Stimulated activated naive B cell treated with anti-CD40 and anti-IgM and Interleukin-4, amounts not matched to agents 10 μg/mL and 1 μg/mL and 100 μg/mL, for 72 hours (primary cell): ENCODE measurements at regions not wholly inside any gene's neighbourhood (a gene's known extent, or its start where the extent isn't known, plus 50 kb on each side); places are given as distances from the start of the nearest gene placed in this dataset.

Experiments used
- ATAC-seq, 2 donors: fragments of 150-1000 bp; cut with Tn5 transposase; replicated peaks; 2 replicates each; pipeline ENCODE4 v1.10.0; 2021; ENCODE audit warnings: moderate library complexity in 1 of 2
- DNase-seq: peaks from one replicate; pipeline ENCODE4 v3.0.0; 2021
- H3K27ac Mint-ChIP-seq: one replicate; pipeline ENCODE4 v1.8.0; 2022; ENCODE audit warnings: mild to moderate bottlenecking, mixed read lengths
- H3K27me3 Mint-ChIP-seq, 2 donors: one replicate each; pipeline ENCODE4 v1.8.0; 2022; ENCODE audit warnings: mixed read lengths in 2 of 2
- H3K36me3 Mint-ChIP-seq, 2 donors: one replicate each; pipeline ENCODE4 v1.8.0; 2022; ENCODE audit warnings: mixed read lengths in 2 of 2, mild to moderate bottlenecking in 1 of 2
- H3K4me1 Mint-ChIP-seq, 2 donors: one replicate each; pipeline ENCODE4 v1.8.0; 2022; ENCODE audit warnings: mixed read lengths in 2 of 2, mild to moderate bottlenecking in 1 of 2
- H3K4me3 Mint-ChIP-seq, 2 donors: one replicate each; pipeline ENCODE4 v1.8.0; 2022; ENCODE audit warnings: mild to moderate bottlenecking in 2 of 2, mixed read lengths in 2 of 2, moderate library complexity in 1 of 2
- H3K9me3 Mint-ChIP-seq, 2 donors: one replicate each; pipeline ENCODE4 v1.8.0; 2022; ENCODE audit warnings: mixed read lengths in 2 of 2, mild to moderate bottlenecking in 1 of 2

- Mint-ChIP-seq H3K9me3 (no peaks in the 10 kb centered on the region), H3K36me3 (no peaks in the 10 kb centered on the region), H3K4me1 (peaks cover 35 to 52% of the 10 kb centered on the region in 2 donors), H3K4me3 (peak overlapping the region; percentile 22 to 43), H3K27ac (peak overlapping the region; percentile 26), H3K27me3 (no peaks in the 10 kb centered on the region)
- DNase-seq, result peak; percentile 21
- peak; percentile 36 to 41 for ATAC-seq
Observed at GRCh38 chr3:27591312-27592210, 107.4 kb upstream of the SLC4A7 start.

GRCh38 chr3:27590437-27591298 is 106.5 kb upstream of the SLC4A7 start:
- DNase-seq, result peak; percentile 8
- ATAC-seq, result peak; percentile 79 to 84
- no peaks in the 10 kb centered on the region for H3K27me3 Mint-ChIP-seq
- H3K36me3 Mint-ChIP-seq, result no peaks in the 10 kb centered on the region
- H3K9me3 Mint-ChIP-seq, result no peaks in the 10 kb centered on the region
- H3K4me1 Mint-ChIP-seq, result peaks cover 29 to 43% of the 10 kb centered on the region in 2 donors
- peak overlapping the region; percentile 26 for H3K27ac Mint-ChIP-seq
- peak overlapping the region in 1 of 2 donors; percentile 43 for H3K4me3 Mint-ChIP-seq

- peak overlapping the region; percentile 6 for H3K27ac Mint-ChIP-seq
- ATAC-seq (no peak), DNase-seq (no peak)
- no peaks in the 10 kb centered on the region for H3K9me3 Mint-ChIP-seq
- no peaks in the 10 kb centered on the region for H3K36me3 Mint-ChIP-seq
- H3K4me3 Mint-ChIP-seq, result no peak overlapping the region
- H3K4me1 Mint-ChIP-seq, result peaks cover 26 to 38% of the 10 kb centered on the region in 2 donors
- no peaks in the 10 kb centered on the region for H3K27me3 Mint-ChIP-seq
Observed at GRCh38 chr3:27589795-27590194, 105.6 kb upstream of the SLC4A7 start.

GRCh38 chr3:27585429-27585828 is 101.2 kb upstream of the SLC4A7 start:
- ATAC-seq, result no peak
- no peak for DNase-seq

DNA sequence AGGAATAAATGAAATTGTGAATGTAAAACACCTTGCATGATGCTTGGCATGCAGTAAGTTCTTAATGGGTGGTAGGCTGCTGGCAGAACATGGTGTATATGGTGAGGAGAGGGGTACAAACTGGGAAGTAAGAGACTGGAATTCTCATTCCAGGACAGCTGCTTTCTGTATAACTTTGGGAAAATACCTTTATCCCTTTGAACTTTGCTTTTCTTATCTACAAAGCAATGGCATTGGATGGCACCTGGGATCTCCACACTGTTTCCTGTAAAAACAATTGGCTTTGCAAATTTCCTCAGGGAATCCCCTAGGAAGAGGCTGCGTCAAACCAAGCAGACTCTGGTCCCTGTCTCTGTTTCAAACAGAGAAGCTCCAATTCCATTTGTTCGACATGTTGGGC is 100.7 kb upstream of the SLC4A7 start:
- ATAC-seq (no peak), DNase-seq (no peak)
- H3K27ac Mint-ChIP-seq, result no peak overlapping the region
- H3K27me3 Mint-ChIP-seq, result no peaks in the 10 kb centered on the region
- H3K36me3 Mint-ChIP-seq, result no peaks in the 10 kb centered on the region
- H3K9me3 Mint-ChIP-seq, result no peaks in the 10 kb centered on the region
- H3K4me3 Mint-ChIP-seq, result no peak overlapping the region
- peaks cover 2 to 4% of the 10 kb centered on the region in 2 donors for H3K4me1 Mint-ChIP-seq

More at GRCh38 chr3:27585429-27585828, 101.2 kb upstream of the SLC4A7 start:
- Mint-ChIP-seq H3K4me3 (no peak overlapping the region), H3K36me3 (no peaks in the 10 kb centered on the region), H3K27me3 (no peaks in the 10 kb centered on the region), H3K27ac (no peak overlapping the region), H3K9me3 (no peaks in the 10 kb centered on the region), H3K4me1 (peaks cover 8 to 10% of the 10 kb centered on the region in 2 donors)

- Mint-ChIP-seq H3K9me3 (no peaks in the 10 kb centered on the region), H3K27me3 (no peaks in the 10 kb centered on the region), H3K36me3 (no peaks in the 10 kb centered on the region), H3K27ac (no peak overlapping the region), H3K4me1 (no peaks in the 10 kb centered on the region), H3K4me3 (no peak overlapping the region)
- DNase-seq (no peak), ATAC-seq (no peak)
Observed at GRCh38 chr3:27581852-27582251, 97.7 kb upstream of the SLC4A7 start.

DNA sequence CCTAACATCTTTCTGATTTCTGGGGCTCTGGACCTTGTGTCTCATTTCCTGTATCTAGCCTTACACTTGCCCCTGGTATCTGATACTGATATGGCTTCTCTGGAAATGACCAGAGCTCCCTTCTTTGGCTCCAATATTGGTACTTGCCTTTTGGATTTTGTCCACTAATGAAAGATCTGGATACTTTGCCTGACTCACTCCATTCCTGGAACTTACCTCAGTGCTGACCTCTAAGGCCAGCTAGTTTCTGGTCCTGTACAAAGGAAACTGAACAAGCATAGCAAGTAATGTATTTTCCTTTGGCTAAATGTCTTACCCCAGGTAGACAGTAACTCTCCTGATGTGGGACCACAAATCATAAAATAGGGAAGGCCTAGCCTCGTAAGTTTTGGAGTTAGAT is 93.8 kb upstream of the SLC4A7 start:
- H3K4me1 Mint-ChIP-seq, result no peaks in the 10 kb centered on the region
- DNase-seq, result no peak
- ATAC-seq, result no peak
- H3K27ac Mint-ChIP-seq, result no peak overlapping the region
- no peaks in the 10 kb centered on the region for H3K36me3 Mint-ChIP-seq
- H3K4me3 Mint-ChIP-seq, result no peak overlapping the region
- no peaks in the 10 kb centered on the region for H3K27me3 Mint-ChIP-seq
- no peaks in the 10 kb centered on the region for H3K9me3 Mint-ChIP-seq

- Mint-ChIP-seq H3K4me1 (no peaks in the 10 kb centered on the region), H3K27me3 (no peaks in the 10 kb centered on the region), H3K36me3 (no peaks in the 10 kb centered on the region), H3K9me3 (no peaks in the 10 kb centered on the region), H3K4me3 (no peak overlapping the region), H3K27ac (no peak overlapping the region)
- ATAC-seq, result no peak
- no peak for DNase-seq
Observed at GRCh38 chr3:27577504-27577903, 93.3 kb upstream of the SLC4A7 start.

DNA sequence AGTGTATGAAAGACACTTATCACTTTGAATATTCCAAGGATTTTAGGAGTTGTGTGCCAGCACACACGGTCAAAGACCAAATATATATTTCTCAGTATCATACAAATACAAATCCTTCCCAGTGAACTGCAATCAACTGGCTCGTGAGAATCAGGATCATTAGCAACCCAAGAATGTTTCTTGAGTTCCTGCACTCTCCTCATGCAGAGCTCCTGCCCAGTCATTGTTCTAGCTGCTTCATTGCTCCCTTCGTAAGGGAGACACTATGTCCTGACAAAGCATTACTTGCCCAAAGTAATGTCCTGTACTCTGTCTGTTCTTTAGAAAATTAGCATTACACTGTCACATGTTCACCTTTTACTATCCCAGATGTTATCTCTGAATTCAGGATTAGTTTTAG is 92.0 kb upstream of the SLC4A7 start:
- no peaks in the 10 kb centered on the region for H3K36me3 Mint-ChIP-seq
- DNase-seq (no peak), ATAC-seq (no peak)
- H3K27me3 Mint-ChIP-seq, result no peaks in the 10 kb centered on the region
- H3K4me1 Mint-ChIP-seq, result no peaks in the 10 kb centered on the region
- no peak overlapping the region for H3K4me3 Mint-ChIP-seq
- H3K9me3 Mint-ChIP-seq, result no peaks in the 10 kb centered on the region
- H3K27ac Mint-ChIP-seq, result no peak overlapping the region

DNA sequence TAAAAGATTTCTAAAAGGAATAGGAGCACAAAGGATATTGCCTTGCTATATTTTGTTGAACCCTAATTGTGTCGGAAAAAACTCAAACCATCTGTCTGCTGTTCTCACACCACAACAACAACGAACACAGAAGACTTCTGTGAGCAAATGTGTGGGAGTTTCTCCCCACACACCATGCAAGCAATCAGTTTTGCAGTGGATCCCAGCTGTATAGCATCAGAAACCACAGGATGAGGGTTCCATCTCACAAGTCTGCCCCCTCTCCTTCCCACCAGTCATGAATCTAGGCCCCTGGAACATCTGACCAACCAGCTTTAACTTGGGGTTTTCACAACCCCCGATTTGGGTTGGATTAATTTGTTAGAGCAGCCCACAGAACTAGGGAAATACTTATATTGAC is 91.3 kb upstream of the SLC4A7 start:
- Mint-ChIP-seq H3K36me3 (no peaks in the 10 kb centered on the region), H3K4me1 (no peaks in the 10 kb centered on the region), H3K4me3 (no peak overlapping the region), H3K27ac (no peak overlapping the region), H3K9me3 (no peaks in the 10 kb centered on the region), H3K27me3 (no peaks in the 10 kb centered on the region)
- ATAC-seq, result no peak
- DNase-seq, result no peak

DNA sequence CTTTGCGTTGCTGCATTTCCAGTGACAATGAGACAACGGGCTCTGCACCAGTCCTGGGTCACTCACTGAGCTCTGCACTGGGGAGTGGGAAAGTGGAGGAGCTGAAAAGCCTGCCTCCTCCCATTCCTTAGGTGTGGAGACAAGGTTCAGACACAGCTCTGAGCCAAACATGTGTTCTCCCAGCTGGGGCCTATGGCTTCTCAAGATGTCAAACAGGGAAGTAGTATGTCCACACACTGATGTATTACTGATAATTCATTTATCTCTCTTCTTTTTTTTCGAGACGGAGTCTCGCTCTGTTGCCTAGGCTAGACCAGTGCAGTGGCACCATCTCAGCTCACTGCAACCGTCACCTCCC is 90.2 kb upstream of the SLC4A7 start:
- no peaks in the 10 kb centered on the region for H3K36me3 Mint-ChIP-seq
- H3K27me3 Mint-ChIP-seq, result no peaks in the 10 kb centered on the region
- ATAC-seq, result no peak
- no peak overlapping the region for H3K4me3 Mint-ChIP-seq
- H3K4me1 Mint-ChIP-seq, result no peaks in the 10 kb centered on the region
- no peak for DNase-seq
- no peak overlapping the region for H3K27ac Mint-ChIP-seq
- H3K9me3 Mint-ChIP-seq, result no peaks in the 10 kb centered on the region

DNA sequence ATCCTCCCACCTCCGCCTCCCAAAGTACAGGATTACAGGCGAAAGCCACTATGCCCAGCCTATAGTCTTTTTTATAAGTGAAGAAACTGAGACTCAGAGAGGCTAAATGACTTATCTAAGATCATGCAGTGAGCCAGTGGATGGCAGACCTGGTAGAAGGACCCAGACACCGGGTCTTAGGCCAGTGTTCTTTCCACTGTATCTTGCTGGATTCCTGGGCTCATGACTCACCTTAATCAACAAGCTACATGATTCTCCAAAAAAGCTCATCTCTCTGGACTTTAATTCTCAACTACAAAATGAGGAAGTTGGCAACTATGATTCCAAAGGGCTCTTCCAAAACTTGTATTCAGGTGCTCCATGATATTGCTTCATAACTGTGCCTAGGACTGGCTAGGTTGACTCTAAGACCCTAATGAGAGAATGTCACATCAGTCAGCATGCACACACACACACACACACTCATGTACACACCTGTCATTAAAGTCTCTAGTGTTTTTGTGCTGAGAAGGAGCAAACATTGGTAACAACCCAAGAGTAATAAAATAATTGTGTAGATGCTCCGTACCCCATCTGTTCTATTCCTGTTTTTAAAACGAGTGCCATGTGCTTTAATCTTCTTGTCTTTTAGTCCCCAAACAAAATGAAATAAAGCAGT is 89.7 kb upstream of the SLC4A7 start:
- no peaks in the 10 kb centered on the region for H3K36me3 Mint-ChIP-seq
- no peak overlapping the region for H3K27ac Mint-ChIP-seq
- ATAC-seq, result no peak
- no peaks in the 10 kb centered on the region for H3K27me3 Mint-ChIP-seq
- no peak for DNase-seq
- H3K9me3 Mint-ChIP-seq, result no peaks in the 10 kb centered on the region
- no peak overlapping the region for H3K4me3 Mint-ChIP-seq
- H3K4me1 Mint-ChIP-seq, result no peaks in the 10 kb centered on the region

- H3K4me1 Mint-ChIP-seq, result no peaks in the 10 kb centered on the region
- DNase-seq (no peak), ATAC-seq (no peak)
- H3K9me3 Mint-ChIP-seq, result no peaks in the 10 kb centered on the region
- no peaks in the 10 kb centered on the region for H3K27me3 Mint-ChIP-seq
- H3K4me3 Mint-ChIP-seq, result no peak overlapping the region
- no peak overlapping the region for H3K27ac Mint-ChIP-seq
- no peaks in the 10 kb centered on the region for H3K36me3 Mint-ChIP-seq
Observed at GRCh38 chr3:27573138-27573537, 89.0 kb upstream of the SLC4A7 start.

- no peaks in the 10 kb centered on the region for H3K9me3 Mint-ChIP-seq
- H3K4me1 Mint-ChIP-seq, result no peaks in the 10 kb centered on the region
- no peak for ATAC-seq
- H3K27me3 Mint-ChIP-seq, result no peaks in the 10 kb centered on the region
- no peak for DNase-seq
- no peak overlapping the region for H3K4me3 Mint-ChIP-seq
- H3K36me3 Mint-ChIP-seq, result no peaks in the 10 kb centered on the region
- no peak overlapping the region for H3K27ac Mint-ChIP-seq
Observed at GRCh38 chr3:27571345-27571744, 87.2 kb upstream of the SLC4A7 start.
